ENCODE measurements at regions not wholly inside any gene's neighbourhood (a gene's known extent, or its start where the extent isn't known, plus 50 kb on each side); places are given as distances from the start of the nearest gene placed in this dataset.

DNA sequence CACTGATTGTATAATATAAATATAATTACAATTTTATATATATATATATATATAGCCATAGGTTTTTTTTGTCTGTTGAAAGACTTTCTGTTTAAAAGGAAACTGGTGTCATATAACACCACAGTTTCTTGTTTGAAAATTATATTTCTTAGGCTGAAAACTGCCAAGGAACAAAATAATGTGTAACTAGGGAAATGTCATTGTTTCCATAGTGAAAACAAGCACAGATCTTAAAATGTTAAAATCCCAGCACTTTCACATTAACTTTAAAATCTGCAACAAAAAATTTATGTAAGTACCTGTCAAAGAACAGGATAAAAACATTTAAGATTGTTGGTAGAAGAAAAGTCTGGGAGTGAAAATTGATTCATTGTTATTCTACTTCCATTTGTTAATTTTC is 104.2 kb downstream of the ATP6V1G3 start:
- no peak overlapping the region for H2BK20ac ChIP-seq (ENCODE audit: low read depth, low read length, poor library complexity, severe bottlenecking)
- no peaks in the 10 kb centered on the region for H3K9me3 ChIP-seq (ENCODE audit: control insufficient read depth, low read depth, low read length)
- no peaks in the 10 kb centered on the region for H3K79me2 ChIP-seq (ENCODE audit: insufficient read depth, low read length)
- no peak for DNase-seq
- Mint-ChIP-seq H3K36me3 (ENCODE audit: insufficient read depth in 1 of 3, low read depth in 3 of 3) (peaks cover 0 to 9% (median 5%) of the 10 kb centered on the region in 3 experiments; a peak in 3 of 7 replicates), H3K27me3 (ENCODE audit: low read depth) (no peaks in the 10 kb centered on the region; the same call in 1 of the 2 replicates), H3K4me3 (no peak overlapping the region), H3K4me1 (no peaks in the 10 kb centered on the region), H3K27ac (no peak overlapping the region), H3K9me3 (peaks cover 5 to 9% of the 10 kb centered on the region in 2 experiments; a peak in 4 of 5 replicates)
- H3K18ac ChIP-seq (ENCODE audit: insufficient read length, low read depth, low read length) = no peak overlapping the region
- H3K27ac ChIP-seq (ENCODE audit: insufficient read length, low read depth, low read length) = no peak overlapping the region
- no peak overlapping the region for H3K9ac ChIP-seq (ENCODE audit: extremely low read depth, insufficient read length, low read length)
- no peak overlapping the region for H3K4me2 ChIP-seq (ENCODE audit: insufficient read depth, insufficient read length, low read length)
- H3K4ac ChIP-seq (ENCODE audit: low read depth, low read length) = no peak overlapping the region
- no peak overlapping the region for H2BK5ac ChIP-seq (ENCODE audit: insufficient read length, low read length)
- no peaks in the 10 kb centered on the region for H4K20me1 ChIP-seq (ENCODE audit: control insufficient read depth, insufficient read depth, insufficient read length)
- H4K8ac ChIP-seq (replicated peaks; ENCODE audit: insufficient read length, low read depth, low read length) = no peak overlapping the region
- H2AFZ ChIP-seq (ENCODE audit: low read length) = no peak overlapping the region
- no peak overlapping the region for H4K91ac ChIP-seq (ENCODE audit: insufficient read length, low read depth, low read length)
- H3K56ac ChIP-seq (ENCODE audit: insufficient read length, low read depth, low read length) = no peak overlapping the region
- TF ChIP-seq, protein P1, sequence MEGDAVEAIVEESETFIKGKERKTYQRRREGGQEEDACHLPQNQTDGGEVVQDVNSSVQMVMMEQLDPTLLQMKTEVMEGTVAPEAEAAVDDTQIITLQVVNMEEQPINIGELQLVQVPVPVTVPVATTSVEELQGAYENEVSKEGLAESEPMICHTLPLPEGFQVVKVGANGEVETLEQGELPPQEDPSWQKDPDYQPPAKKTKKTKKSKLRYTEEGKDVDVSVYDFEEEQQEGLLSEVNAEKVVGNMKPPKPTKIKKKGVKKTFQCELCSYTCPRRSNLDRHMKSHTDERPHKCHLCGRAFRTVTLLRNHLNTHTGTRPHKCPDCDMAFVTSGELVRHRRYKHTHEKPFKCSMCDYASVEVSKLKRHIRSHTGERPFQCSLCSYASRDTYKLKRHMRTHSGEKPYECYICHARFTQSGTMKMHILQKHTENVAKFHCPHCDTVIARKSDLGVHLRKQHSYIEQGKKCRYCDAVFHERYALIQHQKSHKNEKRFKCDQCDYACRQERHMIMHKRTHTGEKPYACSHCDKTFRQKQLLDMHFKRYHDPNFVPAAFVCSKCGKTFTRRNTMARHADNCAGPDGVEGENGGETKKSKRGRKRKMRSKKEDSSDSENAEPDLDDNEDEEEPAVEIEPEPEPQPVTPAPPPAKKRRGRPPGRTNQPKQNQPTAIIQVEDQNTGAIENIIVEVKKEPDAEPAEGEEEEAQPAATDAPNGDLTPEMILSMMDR (conservative IDR thresholded peaks at IDR 0.05) = no peak
- H2BK12ac ChIP-seq (ENCODE audit: insufficient read length, low read depth, low read length) = no peak overlapping the region
- H2AK5ac ChIP-seq (ENCODE audit: insufficient read length, low read length) = no peak overlapping the region
- H3K23me2 ChIP-seq (ENCODE audit: insufficient read length, low read depth, low read length, poor library complexity, severe bottlenecking) = no peaks in the 10 kb centered on the region
- H3K79me1 ChIP-seq (ENCODE audit: insufficient read depth, low read depth, low read length, poor library complexity, severe bottlenecking) = no peaks in the 10 kb centered on the region
- H2BK15ac ChIP-seq (ENCODE audit: low read depth, low read length) = no peak overlapping the region
- no peak overlapping the region for H3K14ac ChIP-seq (ENCODE audit: insufficient read depth, low read length)
- H3K4me1 ChIP-seq (ENCODE audit: insufficient read depth, low read length) = no peaks in the 10 kb centered on the region
- no peak overlapping the region for H3T11ph ChIP-seq (ENCODE audit: low read length)
- H3K27me3 ChIP-seq (ENCODE audit: insufficient read depth, low read length) = no peaks in the 10 kb centered on the region
- H2BK120ac ChIP-seq (ENCODE audit: low read depth, low read length, poor library complexity, severe bottlenecking) = no peak overlapping the region
- H3K23ac ChIP-seq (ENCODE audit: insufficient read length, low read depth, low read length) = no peak overlapping the region
- H4K5ac ChIP-seq (ENCODE audit: insufficient read length, low read depth, low read length) = no peak overlapping the region
